Fibroblast of peridontal ligament (primary cell): ENCODE measurements at regions not wholly inside any gene's neighbourhood (a gene's known extent, or its start where the extent isn't known, plus 50 kb on each side); places are given as distances from the start of the nearest gene placed in this dataset.

Experiments
- DNase-seq: peaks from one replicate; pipeline ENCODE4 v3.0.0-alpha.2; 2010; ENCODE audit errors: extremely low read depth

DNA sequence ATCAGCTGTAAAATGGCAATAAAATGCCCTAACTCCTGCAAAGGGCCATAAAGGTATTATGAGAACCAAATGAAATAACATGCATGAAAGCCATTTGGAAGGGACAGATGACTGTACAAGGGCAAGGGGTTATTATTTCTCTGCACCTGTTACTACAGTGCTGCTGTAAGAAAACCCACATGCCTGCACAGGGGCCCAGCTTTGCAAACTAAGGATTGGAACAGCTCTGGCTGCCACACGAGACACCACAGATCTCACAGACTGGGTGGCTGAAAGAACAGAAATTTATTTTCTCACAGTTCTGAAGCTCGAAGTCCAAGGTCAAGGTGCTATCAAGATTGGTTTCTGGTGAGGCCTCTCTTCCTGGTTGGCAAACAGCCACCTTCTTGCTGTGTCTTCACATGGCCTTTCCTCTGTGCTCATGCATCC lies 409.0 kb upstream of the NRP1 start:
- DNase-seq: no peak

DNA sequence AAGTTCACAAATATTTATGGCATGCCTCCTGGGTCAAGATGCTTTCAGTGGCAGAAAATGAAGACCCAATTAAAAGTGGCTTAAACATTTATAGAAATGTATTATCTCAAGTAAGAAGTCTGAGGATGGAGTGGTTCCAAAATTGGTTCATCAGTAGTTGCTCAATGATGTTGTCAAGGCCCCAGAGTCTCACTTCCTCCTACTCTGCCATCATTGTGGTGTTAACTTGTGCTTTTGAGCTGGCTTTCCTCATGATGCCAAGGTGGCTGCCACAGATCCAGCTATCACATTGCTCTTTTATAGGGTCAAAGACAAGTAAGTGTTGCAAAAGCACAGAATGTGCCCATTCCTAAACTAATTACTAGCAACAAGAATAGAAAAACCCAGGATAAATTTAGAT lies 404.6 kb upstream of the NRP1 start:
- no peak for DNase-seq

- peak; percentile 45 for DNase-seq
These were observed 401.0 kb upstream of the NRP1 start for GRCh38 chr10:33735464-33735923.

GRCh38 chr10:33734393-33735155 lies 400.1 kb upstream of the NRP1 start:
- DNase-seq: no peak

DNA sequence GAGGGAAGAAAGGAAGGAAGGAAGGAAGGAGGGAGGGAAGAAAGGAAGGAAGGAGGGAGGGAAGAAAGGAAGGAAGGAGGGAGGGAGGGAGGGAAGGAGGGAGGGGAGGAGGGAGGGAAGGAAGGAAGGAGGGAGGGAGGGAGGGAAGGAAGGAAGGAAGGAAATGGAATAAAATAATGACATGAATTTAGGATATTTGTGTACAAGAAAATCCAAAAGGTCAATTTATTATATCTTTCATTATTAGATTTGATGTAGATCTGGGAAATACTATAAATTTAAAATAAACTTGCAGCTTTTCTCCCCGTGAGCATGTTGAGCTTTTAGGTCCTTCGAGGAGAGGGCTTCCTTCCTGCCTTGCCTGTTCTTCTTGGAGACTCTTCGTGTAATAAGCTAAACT lies 398.6 kb upstream of the NRP1 start:
- no peak for DNase-seq

GRCh38 chr10:33732161-33732680 lies 397.8 kb upstream of the NRP1 start:
- no peak for DNase-seq

DNA sequence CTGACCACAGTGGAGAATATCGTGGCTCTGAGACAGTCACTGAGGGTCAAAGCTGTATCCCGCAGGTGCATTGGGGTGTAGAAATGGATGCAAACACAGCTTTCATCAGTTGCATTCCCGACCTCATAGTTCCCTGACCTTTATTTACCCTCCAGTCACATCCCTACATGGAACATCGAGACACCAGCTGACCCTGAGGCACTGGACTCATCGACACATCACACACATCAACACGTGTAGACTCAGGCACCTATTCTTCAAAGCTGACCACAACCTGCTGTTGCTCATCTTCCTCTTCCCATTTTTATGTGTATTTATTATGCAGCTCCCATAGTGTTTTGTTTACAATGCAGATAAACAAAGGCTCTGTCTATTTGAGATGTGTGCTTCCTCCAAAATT lies 396.9 kb upstream of the NRP1 start:
- no peak for DNase-seq

DNA sequence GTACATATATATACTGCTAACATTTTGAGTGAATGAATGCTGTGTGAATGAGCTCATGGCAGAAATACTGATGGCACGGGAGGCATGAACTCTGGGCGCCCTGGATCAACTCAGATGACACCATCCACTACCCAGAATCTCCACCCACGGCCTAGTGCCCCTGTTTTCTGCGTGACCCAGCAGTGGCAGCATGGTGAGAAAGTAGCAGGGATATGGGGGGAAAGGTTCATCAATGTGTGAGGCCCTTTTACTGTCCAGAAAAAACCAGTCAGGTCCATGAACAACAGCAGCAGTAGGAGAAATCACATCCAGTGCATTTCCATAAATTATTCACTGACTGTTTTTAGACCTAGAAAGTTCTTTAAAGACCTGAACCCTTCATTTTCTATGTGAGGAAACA lies 391.0 kb upstream of the NRP1 start:
- DNase-seq: no peak

DNA sequence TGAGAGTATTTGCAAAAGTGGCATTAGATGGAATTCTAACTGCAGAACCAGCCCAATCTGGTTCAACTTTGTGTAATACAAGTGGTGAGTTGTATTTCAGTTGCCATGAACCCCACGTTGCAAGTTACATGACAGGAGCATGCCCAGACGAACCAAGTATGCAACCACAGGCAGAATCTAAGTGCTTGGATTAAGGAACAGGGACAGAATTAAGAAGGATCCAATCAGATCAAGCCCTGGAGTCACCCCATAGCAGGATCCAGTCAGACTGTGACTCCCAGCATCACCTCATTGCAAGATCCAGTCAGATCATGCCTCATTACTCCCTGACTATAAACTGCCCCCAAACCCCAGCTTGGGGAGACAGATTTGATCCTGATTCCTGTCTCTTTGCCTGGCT lies 388.7 kb upstream of the NRP1 start:
- DNase-seq: no peak

- DNase-seq: peak; percentile 57
These were observed 387.6 kb upstream of the NRP1 start for GRCh38 chr10:33722067-33722466.

DNA sequence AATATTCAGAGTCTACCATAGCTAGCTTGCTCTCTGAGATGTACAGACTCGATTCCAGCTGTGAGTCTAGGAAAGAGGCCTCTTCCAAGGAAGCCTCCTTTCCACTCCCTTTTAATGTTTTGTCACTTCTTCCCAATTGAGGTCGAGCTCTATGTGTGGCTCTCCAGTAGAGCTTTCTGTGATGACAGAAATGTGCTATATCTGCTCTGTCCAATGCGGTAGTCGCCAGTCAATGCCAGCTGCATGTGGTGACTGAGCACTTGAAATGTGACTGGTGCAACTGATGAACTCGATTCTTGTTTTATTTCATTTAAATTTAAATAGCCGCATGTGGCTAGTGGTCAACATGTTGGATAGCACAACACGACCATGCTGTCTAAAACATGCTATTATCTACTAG lies 387.0 kb upstream of the NRP1 start:
- no peak for DNase-seq

DNA sequence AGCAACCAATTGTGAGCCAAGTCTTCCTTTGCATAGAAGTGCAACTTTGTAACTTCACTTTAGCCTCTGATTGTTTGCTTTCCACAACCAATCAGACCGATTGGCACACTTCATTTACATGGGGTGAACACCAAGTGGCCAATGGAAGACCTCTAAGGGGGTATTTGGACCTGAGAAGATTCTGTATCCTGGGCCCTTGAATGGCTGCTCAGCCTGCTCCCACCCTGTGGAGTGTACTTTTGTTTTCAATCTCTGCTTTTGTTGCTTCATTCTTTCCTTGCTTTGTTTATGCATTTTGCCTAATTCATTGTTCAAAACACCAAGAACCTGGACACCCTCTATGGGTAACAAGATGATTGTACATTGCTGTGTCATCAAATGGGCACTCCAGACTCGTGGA lies 385.7 kb upstream of the NRP1 start:
- DNase-seq: no peak

- no peak for DNase-seq
These were observed 384.7 kb upstream of the NRP1 start for GRCh38 chr10:33719005-33719703.

DNA sequence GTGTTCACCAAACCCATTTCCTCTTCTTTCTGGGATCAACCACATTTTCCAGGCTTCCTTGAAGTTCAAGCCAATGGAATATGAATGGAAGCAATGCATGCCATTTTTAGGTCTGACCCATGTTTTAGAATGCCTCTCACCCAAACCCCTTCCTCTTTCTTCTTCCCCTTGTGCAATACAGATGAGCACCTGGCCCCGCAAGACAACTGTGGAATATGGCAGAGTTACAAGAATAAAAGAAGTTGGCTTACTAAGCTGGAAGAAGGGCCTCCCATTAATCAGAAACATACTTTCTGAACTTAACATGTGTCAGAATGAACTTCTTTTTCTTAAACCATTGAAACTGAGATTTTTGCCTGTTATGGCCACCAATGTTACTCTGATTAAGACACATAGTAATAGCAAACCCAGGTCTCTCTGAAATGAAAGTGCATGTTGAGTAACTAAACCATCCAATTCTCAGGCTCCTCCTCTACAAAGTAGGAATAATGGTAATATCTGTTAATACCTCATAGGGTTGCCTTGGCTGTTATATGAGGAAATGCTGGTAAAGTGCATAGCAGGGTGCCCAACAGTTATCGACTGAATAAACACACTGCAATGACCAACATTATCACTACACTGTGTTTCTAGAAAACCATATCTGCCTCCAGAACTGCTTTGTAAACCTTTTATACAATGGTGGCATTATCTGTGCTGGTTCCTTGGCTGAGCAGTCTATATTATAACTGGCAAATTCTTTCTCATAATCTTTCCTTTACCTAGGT lies 382.2 kb upstream of the NRP1 start:
- peak; percentile 33 for DNase-seq

GRCh38 chr10:33715303-33715975 lies 381.0 kb upstream of the NRP1 start:
- DNase-seq: no peak

- no peak for DNase-seq
These were observed 378.4 kb upstream of the NRP1 start for GRCh38 chr10:33712825-33713224.

DNA sequence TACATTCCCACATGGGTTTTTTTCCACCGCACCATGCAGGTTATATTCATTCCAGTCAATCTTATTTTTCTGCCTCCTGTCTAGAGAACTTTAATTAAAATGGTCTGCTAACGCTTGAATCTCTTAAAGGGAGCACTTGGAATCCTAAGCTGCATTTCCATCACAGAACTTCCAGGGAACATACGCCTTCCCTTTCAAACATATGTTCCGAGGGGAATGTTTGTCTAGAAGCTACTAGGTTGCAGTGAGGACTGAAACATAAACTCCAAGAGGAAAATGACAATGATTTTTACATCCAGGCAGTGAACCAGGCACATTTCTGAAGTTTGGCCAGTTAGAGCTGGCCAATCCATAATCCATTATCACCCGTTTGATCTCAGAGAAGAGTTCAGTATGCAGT lies 375.5 kb upstream of the NRP1 start:
- no peak for DNase-seq

DNA sequence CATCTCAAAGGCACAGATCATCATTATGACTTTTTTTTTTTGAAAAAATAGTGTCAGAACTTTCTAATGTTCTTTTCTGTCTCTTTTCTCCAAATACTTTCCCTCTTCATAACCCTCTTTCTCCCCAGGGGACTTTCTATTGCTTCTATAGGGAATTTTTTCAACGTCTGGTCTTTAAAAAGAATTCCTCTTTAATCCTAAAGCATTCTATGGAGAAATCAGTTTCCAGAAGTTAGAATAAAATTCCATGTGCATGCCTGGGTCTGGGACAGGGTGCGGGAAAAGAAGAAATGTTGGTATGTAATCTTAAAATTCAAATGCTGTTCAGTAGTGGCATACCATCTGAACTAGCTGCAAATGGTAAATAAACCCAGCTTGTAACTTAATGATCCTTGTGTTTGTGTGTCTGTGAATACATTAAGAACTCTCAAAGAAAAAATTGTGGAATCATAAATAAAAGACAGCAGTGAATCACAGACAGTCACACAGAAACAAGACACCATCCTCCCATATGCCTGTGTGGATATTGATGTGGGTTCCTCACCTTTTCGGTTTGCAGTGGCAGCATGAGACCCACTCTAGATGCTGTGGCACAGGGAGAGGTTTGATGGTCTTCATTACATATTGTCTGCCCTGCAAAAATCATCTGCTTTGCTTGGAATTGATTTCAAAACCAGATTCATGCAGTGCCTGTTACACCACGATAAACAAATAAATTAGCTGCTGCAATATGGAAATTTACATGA lies 374.7 kb upstream of the NRP1 start:
- DNase-seq: no peak

- no peak for DNase-seq
These were observed 374.1 kb upstream of the NRP1 start for GRCh38 chr10:33708561-33708960.

- peak; percentile 77 for DNase-seq
These were observed 372.3 kb upstream of the NRP1 start for GRCh38 chr10:33706746-33707145.

GRCh38 chr10:33706191-33706590 lies 371.7 kb upstream of the NRP1 start:
- peak; percentile 90 for DNase-seq
